ENCODE measurements at regions not wholly inside any gene's neighbourhood (a gene's known extent, or its start where the extent isn't known, plus 50 kb on each side); places are given as distances from the start of the nearest gene placed in this dataset.
A peak's percentile ranks its signal among the peaks of the same experiment; 100 is the strongest.

- H3K27ac Mint-ChIP-seq: peak overlapping the region in 1 of 2 donors; percentile 85
- H3K9me3 Mint-ChIP-seq: no peaks in the 10 kb centered on the region
- H3K36me3 Mint-ChIP-seq: no peaks in the 10 kb centered on the region
- no peak for DNase-seq (ENCODE audit: low spot score in 2 of 2)
- no peak for ATAC-seq
Observed at GRCh38 chr7:142616842-142617241, 132.4 kb upstream of the PRSS1 start.

- ATAC-seq (no peak), DNase-seq (ENCODE audit: low spot score in 2 of 2) (no peak)
- Mint-ChIP-seq H3K9me3 (no peaks in the 10 kb centered on the region), H3K36me3 (no peaks in the 10 kb centered on the region), H3K27ac (peak overlapping the region; percentile 85 to 91)
Observed at GRCh38 chr7:142616121-142616643, 133.1 kb upstream of the PRSS1 start.

- peak overlapping the region; percentile 85 to 94 for H3K27ac Mint-ChIP-seq
- no peaks in the 10 kb centered on the region for H3K36me3 Mint-ChIP-seq
- ATAC-seq (peak; percentile 24 to 58), DNase-seq (ENCODE audit: low spot score in 2 of 2) (no peak)
- no peaks in the 10 kb centered on the region for H3K9me3 Mint-ChIP-seq
Observed at GRCh38 chr7:142615508-142615907, 133.8 kb upstream of the PRSS1 start.

- Mint-ChIP-seq H3K9me3 (no peaks in the 10 kb centered on the region), H3K36me3 (no peaks in the 10 kb centered on the region), H3K27ac (peak overlapping the region in 1 of 2 donors; percentile 85)
- DNase-seq (ENCODE audit: low spot score in 2 of 2): no peak
- ATAC-seq: no peak
Observed at GRCh38 chr7:142614116-142614515, 135.2 kb upstream of the PRSS1 start.

DNA sequence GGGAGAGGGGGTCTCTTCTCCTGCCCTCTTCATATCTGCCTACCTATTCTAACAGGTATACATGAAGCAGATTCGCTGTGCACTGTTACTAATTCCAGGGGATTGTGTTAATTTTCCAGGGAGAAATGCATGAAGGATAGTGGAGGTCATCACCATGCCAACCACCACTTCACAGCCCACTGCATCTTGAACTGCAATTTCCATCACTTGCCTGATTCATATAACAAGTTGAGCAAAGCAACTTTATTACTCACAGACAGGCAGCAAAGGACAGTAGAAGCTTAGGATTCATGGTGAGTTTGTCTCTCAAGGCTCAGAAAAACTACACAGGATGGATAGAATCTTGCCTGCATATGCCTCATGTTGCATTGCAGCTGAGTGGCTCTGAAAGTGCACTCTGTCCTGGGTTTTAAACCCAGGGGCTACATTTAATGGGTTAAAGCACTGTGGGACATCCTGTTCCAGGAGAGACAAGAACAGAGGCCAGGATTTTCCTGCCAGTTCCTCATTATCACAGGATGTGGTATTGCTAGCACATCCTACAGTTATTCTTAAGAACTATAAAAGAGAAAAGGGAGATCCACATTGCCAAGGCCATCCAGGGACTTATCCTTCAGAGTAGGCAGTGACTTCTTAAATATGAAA is 136.9 kb upstream of the PRSS1 start:
- Mint-ChIP-seq H3K36me3 (no peaks in the 10 kb centered on the region), H3K27ac (peak overlapping the region in 1 of 2 donors; percentile 39), H3K9me3 (no peaks in the 10 kb centered on the region)
- ATAC-seq (peak; percentile 36 to 60), DNase-seq (ENCODE audit: low spot score in 2 of 2) (no peak)

GRCh38 chr7:142611566-142612236 is 137.6 kb upstream of the PRSS1 start:
- Mint-ChIP-seq H3K27ac (peak overlapping the region in 1 of 2 donors; percentile 39), H3K9me3 (no peaks in the 10 kb centered on the region), H3K36me3 (no peaks in the 10 kb centered on the region)
- no peak for DNase-seq (ENCODE audit: low spot score in 2 of 2)
- ATAC-seq: peak; percentile 7 to 20

- H3K9me3 Mint-ChIP-seq: no peaks in the 10 kb centered on the region
- no peaks in the 10 kb centered on the region for H3K36me3 Mint-ChIP-seq
- ATAC-seq: peak in 1 of 2 donors; percentile 11
- H3K27ac Mint-ChIP-seq: no peak overlapping the region
- no peak for DNase-seq (ENCODE audit: low spot score in 2 of 2)
Observed at GRCh38 chr7:142608630-142609428, 140.4 kb upstream of the PRSS1 start.

DNA sequence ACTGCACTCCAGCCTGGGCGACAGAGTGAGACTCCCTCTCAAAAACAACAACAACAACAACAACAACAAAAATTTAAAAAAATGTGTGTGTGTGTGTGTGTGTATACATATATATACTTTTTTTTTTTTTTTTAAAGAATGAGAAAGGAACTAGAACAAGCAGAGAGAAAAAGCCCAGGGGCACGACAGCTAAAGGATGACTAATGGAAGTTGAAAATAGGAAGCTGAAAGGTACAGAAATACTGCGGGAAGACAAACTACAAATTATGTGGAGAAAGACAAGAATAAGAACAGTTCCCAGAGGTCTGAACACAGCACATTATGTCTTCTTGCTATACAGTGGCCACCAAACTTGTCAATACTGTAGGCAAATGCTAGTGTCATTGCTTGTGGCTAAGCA is 141.9 kb upstream of the PRSS1 start:
- DNase-seq (ENCODE audit: low spot score in 2 of 2): no peak
- Mint-ChIP-seq H3K36me3 (no peaks in the 10 kb centered on the region), H3K9me3 (no peaks in the 10 kb centered on the region), H3K27ac (peak overlapping the region in 1 of 2 donors; percentile 68)
- no peak for ATAC-seq

GRCh38 chr7:142606081-142606480 is 143.2 kb upstream of the PRSS1 start:
- ATAC-seq: no peak
- no peak for DNase-seq (ENCODE audit: low spot score in 2 of 2)
- Mint-ChIP-seq H3K27ac (no peak overlapping the region), H3K9me3 (no peaks in the 10 kb centered on the region), H3K36me3 (no peaks in the 10 kb centered on the region)

DNA sequence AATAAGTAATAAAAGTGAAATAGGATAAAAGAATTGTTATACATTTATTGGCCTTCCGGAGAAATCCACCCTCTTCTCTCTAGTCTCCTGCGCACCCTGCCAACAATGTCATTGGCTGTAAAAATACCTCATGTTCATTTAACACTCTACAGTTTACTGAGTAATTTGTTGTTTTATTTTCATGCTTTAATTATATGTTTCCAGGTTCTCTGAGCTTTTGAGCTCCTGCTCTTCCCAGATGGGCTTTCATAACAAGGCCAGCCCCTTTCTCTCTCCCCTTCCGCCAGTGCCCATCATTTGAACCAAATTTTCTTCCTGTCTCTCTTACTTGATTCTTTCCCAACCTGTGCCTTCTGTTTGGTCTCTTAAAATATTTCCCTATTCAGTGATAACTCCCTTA is 144.6 kb upstream of the PRSS1 start:
- no peak for ATAC-seq
- Mint-ChIP-seq H3K27ac (no peak overlapping the region), H3K9me3 (no peaks in the 10 kb centered on the region), H3K36me3 (no peaks in the 10 kb centered on the region)
- no peak for DNase-seq (ENCODE audit: low spot score in 2 of 2)

DNA sequence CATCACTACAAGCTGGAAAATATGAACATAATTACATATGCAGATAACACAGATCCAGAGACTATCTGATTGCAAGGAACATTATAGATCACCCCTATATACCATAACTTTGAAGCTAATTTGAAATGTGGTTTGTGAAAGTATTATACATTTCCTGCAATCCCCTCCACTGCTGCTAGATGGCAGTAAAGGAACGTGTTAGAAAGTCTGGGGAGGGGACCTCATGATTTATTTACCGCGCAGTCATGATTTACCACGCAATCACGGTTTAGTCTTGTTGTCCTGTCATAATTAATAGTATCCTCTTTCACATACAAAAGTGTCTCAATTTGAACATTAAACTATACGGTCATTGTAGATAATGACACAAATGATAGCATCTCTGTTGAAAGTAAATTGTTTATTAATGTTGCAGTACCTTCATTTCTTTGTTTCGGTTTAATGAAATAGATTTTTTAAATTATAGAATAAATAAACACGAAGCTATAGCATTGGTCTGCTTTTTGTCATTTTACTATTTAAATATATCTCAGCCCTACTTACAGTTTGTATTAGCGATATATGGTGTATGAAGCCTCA is 145.3 kb upstream of the PRSS1 start:
- no peaks in the 10 kb centered on the region for H3K36me3 Mint-ChIP-seq

GRCh38 chr7:142602756-142603155 is 146.5 kb upstream of the PRSS1 start:
- no peaks in the 10 kb centered on the region for H3K36me3 Mint-ChIP-seq
- H3K9me3 Mint-ChIP-seq: no peaks in the 10 kb centered on the region
- H3K27ac Mint-ChIP-seq: peak overlapping the region in 1 of 2 donors; percentile 25
- ATAC-seq (peak; percentile 46 to 47), DNase-seq (ENCODE audit: low spot score in 2 of 2) (no peak)

More for the DNA sequence above, 145.3 kb upstream of the PRSS1 start:
- H3K27ac Mint-ChIP-seq: no peak overlapping the region
- peak in 1 of 2 donors; percentile 49 for DNase-seq (ENCODE audit: low spot score in 2 of 2)
- H3K9me3 Mint-ChIP-seq: no peaks in the 10 kb centered on the region
- peak; percentile 50 to 62 for ATAC-seq

DNA sequence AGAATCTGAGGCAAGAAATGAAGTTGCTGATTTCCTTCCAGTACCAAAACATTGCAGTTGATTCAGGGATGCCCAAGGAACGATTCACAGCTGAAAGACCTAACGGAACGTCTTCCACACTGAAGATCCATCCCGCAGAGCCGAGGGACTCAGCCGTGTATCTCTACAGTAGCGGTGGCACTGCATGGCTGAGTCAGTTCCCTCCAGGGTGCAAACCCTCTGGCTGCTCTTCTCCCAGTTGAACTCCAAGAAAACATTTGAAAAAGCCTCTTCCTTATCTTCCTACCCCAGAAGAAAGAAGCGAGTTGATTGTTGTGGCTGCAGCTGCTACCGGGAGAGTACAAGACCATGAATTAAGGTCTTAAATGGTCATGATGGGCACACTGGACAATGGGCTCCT is 147.1 kb upstream of the PRSS1 start:
- Mint-ChIP-seq H3K27ac (no peak overlapping the region), H3K36me3 (no peaks in the 10 kb centered on the region), H3K9me3 (no peaks in the 10 kb centered on the region)
- DNase-seq (ENCODE audit: low spot score in 2 of 2) (no peak), ATAC-seq (no peak)

- Mint-ChIP-seq H3K36me3 (no peaks in the 10 kb centered on the region), H3K27ac (no peak overlapping the region), H3K9me3 (no peaks in the 10 kb centered on the region)
- ATAC-seq (no peak), DNase-seq (ENCODE audit: low spot score in 2 of 2) (no peak)
Observed at GRCh38 chr7:142598297-142598696, 151.0 kb upstream of the PRSS1 start.

DNA sequence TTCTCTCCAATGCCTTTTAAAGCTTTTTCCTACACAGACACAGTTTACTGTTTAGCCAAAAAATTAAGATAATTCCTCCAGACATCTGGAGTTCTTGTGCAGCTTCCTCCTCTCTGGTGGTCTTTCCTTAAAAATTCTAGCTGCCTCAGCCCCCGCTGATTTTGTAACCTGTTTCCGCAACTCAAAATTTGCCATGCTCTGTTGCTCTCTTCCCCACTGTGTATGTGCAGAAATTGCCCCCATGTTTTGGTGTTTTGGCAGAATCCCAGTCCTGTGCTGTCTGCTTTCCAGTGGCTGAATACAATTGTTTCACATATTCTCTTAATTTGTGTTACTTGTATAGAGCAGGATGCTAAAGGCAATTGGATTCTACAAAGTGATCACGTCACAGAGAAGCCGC is 151.7 kb upstream of the PRSS1 start:
- Mint-ChIP-seq H3K36me3 (no peaks in the 10 kb centered on the region), H3K9me3 (no peaks in the 10 kb centered on the region), H3K27ac (no peak overlapping the region)
- no peak for DNase-seq (ENCODE audit: low spot score in 2 of 2)
- no peak for ATAC-seq

DNA sequence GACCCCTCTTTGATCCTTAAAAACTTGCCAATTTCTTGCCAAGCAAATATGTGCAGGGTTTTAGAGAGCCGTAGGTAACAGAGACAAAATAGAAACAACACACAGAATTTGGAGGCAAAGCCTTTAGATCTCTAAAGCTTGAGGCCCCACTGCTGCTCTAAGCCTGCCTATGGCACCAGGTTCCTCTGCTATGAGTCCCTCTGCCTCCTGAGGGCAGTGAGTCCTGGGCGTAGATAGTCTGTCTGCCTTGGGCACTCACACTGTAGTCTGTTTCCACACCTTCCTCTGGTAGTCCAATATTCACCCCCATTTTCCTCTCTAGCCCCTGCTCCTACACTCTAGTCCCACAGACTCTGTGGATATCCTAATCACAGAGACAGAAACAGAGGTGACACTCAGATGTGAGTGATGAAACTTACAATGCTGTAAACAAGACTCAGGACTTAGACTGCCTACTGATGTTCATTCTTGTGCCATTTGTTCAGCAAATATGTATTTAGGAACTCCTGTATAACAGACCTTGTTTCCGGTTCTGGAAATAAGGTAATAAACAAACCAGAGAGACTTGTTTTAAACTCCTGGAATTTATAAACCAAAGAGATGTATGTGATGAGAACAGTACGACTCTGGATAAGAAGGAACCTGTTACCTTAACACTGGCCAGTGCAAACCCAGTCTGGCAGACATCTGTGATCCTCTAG is 153.3 kb upstream of the PRSS1 start:
- no peak for ATAC-seq
- no peaks in the 10 kb centered on the region for H3K36me3 Mint-ChIP-seq
- H3K9me3 Mint-ChIP-seq: no peaks in the 10 kb centered on the region
- H3K27ac Mint-ChIP-seq: no peak overlapping the region
- no peak for DNase-seq (ENCODE audit: low spot score in 2 of 2)

All from activated naive CD4-positive, alpha-beta T cell treated with anti-CD3 and anti-CD28 coated beads, Interleukin-2, amount 50 U/mL, for 72 hours (primary cell).